Esophagus muscularis mucosa (tissue), 4 donors: ENCODE measurements at regions not wholly inside any gene's neighbourhood (a gene's known extent, or its start where the extent isn't known, plus 50 kb on each side); places are given as distances from the start of the nearest gene placed in this dataset.

ENCODE experiments used
- EP300 ChIP-seq: sonication (generic); formaldehyde crosslinking; IDR thresholded peaks from one replicate; pipeline ENCODE4 v1.6.1; 2017; ENCODE audit warnings: antibody characterized with exemption
- POLR2A ChIP-seq: fragments of 450-650 bp; IDR thresholded peaks from one replicate; pipeline ENCODE4 v1.6.1; 2017; ENCODE audit warnings: antibody characterized with exemption, moderate library complexity, mild to moderate bottlenecking, low read depth
- POLR2AphosphoS5 ChIP-seq, 2 donors: sonication (generic); formaldehyde crosslinking; IDR thresholded peaks; one replicate each; pipeline ENCODE4 v1.6.1; 2017; ENCODE audit warnings: antibody characterized with exemption in 2 of 2
- TF ChIP-seq, protein P1 (sequence below), 3 experiments: fragments of 200-600 bp in 2 of 3; fragments of 450-650 bp in 1 of 3; sonication (generic) in 2 of 3; IDR thresholded peaks; one replicate each; pipeline ENCODE4 v1.5.1; 2017 to 2019; ENCODE audit warnings: antibody characterized with exemption in 3 of 3, mild to moderate bottlenecking in 2 of 3, moderate library complexity in 1 of 3

- TF ChIP-seq, protein P1, sequence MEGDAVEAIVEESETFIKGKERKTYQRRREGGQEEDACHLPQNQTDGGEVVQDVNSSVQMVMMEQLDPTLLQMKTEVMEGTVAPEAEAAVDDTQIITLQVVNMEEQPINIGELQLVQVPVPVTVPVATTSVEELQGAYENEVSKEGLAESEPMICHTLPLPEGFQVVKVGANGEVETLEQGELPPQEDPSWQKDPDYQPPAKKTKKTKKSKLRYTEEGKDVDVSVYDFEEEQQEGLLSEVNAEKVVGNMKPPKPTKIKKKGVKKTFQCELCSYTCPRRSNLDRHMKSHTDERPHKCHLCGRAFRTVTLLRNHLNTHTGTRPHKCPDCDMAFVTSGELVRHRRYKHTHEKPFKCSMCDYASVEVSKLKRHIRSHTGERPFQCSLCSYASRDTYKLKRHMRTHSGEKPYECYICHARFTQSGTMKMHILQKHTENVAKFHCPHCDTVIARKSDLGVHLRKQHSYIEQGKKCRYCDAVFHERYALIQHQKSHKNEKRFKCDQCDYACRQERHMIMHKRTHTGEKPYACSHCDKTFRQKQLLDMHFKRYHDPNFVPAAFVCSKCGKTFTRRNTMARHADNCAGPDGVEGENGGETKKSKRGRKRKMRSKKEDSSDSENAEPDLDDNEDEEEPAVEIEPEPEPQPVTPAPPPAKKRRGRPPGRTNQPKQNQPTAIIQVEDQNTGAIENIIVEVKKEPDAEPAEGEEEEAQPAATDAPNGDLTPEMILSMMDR (IDR thresholded peaks at IDR 0.05) = no peak
- TF ChIP-seq POLR2A = no peak
- no peak for TF ChIP-seq POLR2AphosphoS5 (IDR thresholded peaks at IDR 0.05)
- no peak for TF ChIP-seq EP300
Measured at GRCh38 chr6:115241373-115241772, 819.3 kb downstream of the FRK start.
